Renal cortical epithelial cell (primary cell): ENCODE measurements at regions not wholly inside any gene's neighbourhood (a gene's known extent, or its start where the extent isn't known, plus 50 kb on each side); places are given as distances from the start of the nearest gene placed in this dataset.
"Not testable (repeated sequence)": the region's sequence is repeated elsewhere in the genome, so short reads cannot be mapped to it uniquely, and the experiment has no call there.

ENCODE experiments used
- DNase-seq: peaks from one replicate; pipeline ENCODE4 v3.0.0-alpha.2; 2011; ENCODE audit warnings: low read depth

- not testable (repeated sequence) for DNase-seq
Observed at GRCh38 chr7:113600428-113600827, 318.4 kb downstream of the PPP1R3A start.

- DNase-seq: not testable (repeated sequence)
Observed at GRCh38 chr7:113593455-113593854, 325.4 kb downstream of the PPP1R3A start.

- DNase-seq: not testable (repeated sequence)
Observed at GRCh38 chr7:113592924-113593323, 325.9 kb downstream of the PPP1R3A start.

GRCh38 chr7:113582471-113582870 is 336.3 kb downstream of the PPP1R3A start:
- DNase-seq: peak; percentile 39

GRCh38 chr7:113563257-113563656 is 355.6 kb downstream of the PPP1R3A start:
- not testable (repeated sequence) for DNase-seq

GRCh38 chr7:113562801-113563200 is 356.0 kb downstream of the PPP1R3A start:
- DNase-seq: no peak

GRCh38 chr7:113562242-113562641 is 356.6 kb downstream of the PPP1R3A start:
- DNase-seq: no peak

GRCh38 chr7:113561446-113561845 is 357.4 kb downstream of the PPP1R3A start:
- peak; percentile 78 for DNase-seq

- peak; percentile 67 for DNase-seq
Observed at GRCh38 chr7:113550966-113551365, 367.8 kb downstream of the PPP1R3A start.

- DNase-seq: peak; percentile 58
Observed at GRCh38 chr7:113548561-113548960, 370.2 kb downstream of the PPP1R3A start.

- DNase-seq: peak; percentile 87
Observed at GRCh38 chr7:113548137-113548536, 370.7 kb downstream of the PPP1R3A start.

GRCh38 chr7:113521468-113521867 is 397.3 kb downstream of the PPP1R3A start:
- DNase-seq: peak; percentile 6

GRCh38 chr7:113519472-113519871 is 399.3 kb downstream of the PPP1R3A start:
- peak; percentile 39 for DNase-seq

GRCh38 chr7:113504691-113505090 is 386.3 kb upstream of the SMIM30 start:
- DNase-seq: no peak

GRCh38 chr7:113504142-113504541 is 385.8 kb upstream of the SMIM30 start:
- DNase-seq: no peak

- DNase-seq: not testable (repeated sequence)
Observed at GRCh38 chr7:113496586-113496985, 378.2 kb upstream of the SMIM30 start.

GRCh38 chr7:113494797-113495566 is 376.6 kb upstream of the SMIM30 start:
- DNase-seq: not testable (repeated sequence)

- no peak for DNase-seq
Observed at GRCh38 chr7:113491305-113491704, 373.0 kb upstream of the SMIM30 start.

- DNase-seq: no peak
Observed at GRCh38 chr7:113487925-113488731, 369.8 kb upstream of the SMIM30 start.

- DNase-seq: no peak
Observed at GRCh38 chr7:113486548-113486947, 368.2 kb upstream of the SMIM30 start.

GRCh38 chr7:113483657-113484056 is 365.3 kb upstream of the SMIM30 start:
- no peak for DNase-seq

- no peak for DNase-seq
Observed at GRCh38 chr7:113480537-113480936, 362.2 kb upstream of the SMIM30 start.
